Muscle of arm (tissue), 1 donor: ENCODE measurements at regions not wholly inside any gene's neighbourhood (a gene's known extent, or its start where the extent isn't known, plus 50 kb on each side); places are given as distances from the start of the nearest gene placed in this dataset.

ENCODE experiments used
- DNase-seq: peaks from one replicate; pipeline ENCODE4 v3.0.0-alpha.2; 2013

DNA sequence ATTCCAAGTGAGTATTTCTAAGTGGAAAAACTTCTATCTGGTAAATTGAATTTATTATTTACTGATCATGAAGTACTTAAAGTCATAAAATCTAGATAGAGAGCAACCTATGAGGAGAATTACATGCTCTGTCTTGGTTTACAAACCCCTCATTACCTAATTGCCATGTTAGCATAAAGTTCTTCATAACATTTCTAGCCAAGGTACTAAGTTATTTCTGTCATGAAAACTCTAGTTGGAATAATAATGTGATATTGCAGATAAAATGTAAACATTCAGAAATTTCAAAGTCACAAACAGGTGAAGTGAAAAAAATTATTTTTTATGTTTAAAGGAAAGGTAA lies 228.6 kb downstream of the TTLL7 start:
- DNase-seq, result no peak

DNA sequence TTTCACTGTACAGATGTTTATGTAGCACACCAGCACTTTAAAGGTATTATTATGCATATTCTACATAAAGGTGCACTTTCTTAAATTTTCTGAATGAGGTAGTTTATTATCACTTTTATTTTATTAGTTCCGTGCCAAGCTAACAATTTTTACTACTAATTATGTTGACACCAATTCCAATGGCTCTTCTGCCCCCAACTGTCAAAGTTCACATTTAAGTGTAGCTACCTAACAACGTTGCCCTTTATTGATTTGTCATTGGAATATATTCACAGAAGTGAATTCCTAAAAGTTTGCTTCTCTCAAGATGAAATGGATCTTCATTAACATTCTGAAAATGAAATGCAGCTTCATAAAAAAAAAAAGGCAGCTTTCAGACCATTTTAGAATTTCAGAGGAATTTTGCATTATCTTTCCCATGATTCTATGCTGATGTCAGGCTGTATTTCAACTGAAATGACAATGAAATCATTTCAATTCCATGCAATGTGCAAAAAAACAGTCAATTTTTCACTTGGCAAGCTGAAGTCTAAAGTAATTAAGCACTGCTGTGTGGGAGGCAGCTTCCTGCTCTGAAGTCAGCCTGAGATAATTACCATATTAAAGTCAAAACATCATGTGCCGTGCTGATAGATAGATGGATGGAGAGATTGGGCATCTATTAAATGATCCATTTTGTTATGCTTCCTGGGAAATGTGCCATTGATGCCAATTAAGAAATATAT lies 229.2 kb downstream of the TTLL7 start:
- no peak for DNase-seq

DNA sequence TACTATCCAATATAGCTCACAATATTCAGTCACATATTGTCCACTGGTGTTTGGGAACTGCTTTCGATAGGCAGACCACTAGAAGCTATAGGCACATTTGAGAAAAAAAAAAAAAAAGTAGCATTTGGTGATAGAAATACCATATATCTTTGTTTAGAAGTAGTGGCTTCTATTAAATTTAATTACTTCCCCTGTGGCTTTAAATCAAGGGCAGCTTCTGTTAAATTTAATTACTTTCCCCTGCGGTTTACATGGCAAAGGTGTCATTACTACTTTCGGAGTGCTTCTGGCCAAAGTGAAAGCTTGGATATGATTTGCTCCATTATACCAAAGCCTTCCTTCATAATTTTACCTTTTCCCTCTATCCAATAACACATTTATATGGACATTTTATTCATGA lies 229.9 kb downstream of the TTLL7 start:
- DNase-seq, result no peak

DNA sequence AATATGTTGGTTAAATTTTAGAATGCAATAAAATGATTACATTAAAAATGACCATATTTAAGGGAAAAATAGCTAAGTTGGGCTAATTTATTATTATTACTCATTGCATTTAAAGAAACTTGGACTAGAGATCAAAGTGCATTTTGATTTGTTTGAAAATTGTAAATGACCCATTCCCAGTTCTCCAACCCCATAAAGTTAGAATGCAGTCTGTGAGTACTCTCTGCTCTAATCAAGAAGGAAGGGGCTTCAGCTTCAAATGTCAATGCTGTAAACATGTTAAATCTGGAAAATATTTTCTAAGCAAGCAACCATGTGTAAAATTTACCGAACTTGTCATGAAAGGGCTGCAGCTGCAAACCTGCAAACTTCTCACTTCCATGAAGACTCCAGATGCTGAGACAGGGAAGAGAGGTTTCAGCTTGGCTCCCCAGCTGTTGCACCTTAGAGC lies 232.7 kb downstream of the TTLL7 start:
- DNase-seq, result no peak

DNA sequence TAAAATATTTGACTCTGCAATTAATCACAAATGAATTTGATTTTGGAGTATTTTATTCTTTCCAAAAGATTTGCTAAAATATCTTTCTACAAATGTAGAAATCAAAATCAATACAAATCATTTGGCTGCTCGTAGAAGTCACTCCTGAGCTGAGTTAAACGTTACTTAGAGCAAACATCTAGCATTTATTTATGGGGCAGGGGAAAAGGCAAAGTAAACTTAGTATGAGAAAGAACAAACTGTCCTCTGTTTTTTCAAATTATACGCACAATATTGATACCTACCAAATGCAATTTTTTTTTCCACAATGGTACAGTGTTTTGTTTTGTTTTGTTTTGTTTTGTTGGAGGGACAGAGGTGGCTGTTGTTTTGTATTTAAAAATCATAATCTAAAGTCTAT lies 233.8 kb downstream of the TTLL7 start:
- DNase-seq, result no peak

DNA sequence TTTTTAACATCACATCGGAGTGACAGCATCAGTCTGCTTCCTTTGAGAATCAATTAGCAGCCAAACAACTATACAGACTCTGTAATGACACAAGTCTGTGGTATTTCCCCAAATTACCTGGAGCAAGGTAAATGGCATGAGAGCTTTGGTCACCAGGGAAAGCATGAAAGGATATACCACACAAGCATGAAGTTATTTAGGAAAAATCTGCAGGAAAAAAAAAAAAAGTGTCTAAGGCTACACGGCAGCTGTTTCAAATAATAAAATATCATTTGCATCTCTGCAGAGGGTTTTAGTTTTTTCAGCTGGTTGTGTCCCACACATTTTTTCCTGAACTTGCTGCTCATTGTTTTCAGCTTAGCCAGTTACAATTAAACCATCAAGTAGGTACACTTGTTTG lies 234.7 kb downstream of the TTLL7 start:
- peak; percentile 12 for DNase-seq

DNA sequence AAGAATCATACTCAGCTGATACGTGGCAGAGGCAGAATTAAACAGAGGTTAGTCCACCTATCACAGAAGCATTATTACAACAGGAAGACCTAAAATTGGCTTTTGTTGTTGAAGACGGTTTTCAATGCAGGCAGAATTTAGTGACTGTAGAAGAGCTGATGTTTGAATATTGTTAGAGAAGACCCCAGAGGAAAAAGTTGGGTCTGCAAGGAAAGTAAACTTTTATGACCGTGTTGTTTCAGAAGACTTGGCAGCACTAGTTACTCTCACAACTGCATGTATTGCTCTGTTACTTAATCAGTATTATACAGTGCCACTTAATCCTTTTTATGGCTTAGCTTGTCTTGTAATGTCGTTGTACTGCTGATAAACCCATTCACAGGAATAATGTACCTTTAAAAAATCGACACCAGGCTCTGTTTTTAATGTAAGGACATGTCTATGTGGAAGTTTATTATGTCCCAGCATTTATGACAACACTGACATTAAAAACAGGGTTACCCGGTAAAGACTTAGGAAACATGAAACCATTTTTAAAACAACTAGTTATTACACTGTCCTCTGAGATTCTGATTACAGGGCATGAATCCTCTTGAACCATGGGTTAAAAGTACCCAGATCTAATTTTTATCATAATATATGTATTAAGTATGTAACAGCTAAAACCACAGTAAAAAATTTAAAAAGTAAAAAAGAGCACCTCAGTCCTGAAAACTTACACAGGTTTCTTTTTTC lies 235.4 kb downstream of the TTLL7 start:
- peak; percentile 8 for DNase-seq

DNA sequence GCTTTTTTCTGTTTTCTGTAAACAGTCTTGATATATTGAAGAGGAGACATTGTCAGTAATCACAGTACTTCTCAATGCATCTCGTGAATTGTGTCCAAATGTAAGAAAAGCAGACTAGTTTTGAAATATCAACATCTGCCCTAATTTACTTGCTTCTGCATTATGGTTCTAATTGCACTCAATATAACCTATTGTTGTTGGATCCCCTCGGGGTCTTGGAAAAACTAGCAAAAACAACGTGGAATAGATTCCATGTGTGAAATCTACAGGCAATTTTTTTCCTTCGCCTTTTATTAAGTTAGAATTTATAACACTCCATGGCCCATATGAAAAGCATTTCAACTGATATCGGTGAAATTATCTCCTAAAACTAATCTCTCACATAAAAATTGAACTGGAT lies 236.5 kb downstream of the TTLL7 start:
- peak; percentile 23 for DNase-seq

DNA sequence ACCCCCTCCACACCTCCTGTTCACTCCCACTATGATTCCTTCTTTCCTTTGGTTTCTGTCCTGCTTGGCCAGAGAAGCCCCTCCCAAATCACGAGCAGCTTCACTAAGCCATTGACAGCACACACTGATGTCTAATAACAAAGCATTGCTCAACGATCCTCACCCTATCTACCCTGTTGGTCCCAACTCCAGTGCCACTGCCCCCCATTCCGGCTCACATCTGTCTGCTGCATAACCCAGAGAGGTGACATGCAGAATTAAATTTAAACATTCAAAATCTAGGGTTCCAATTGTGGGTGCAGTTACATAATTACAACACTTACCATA lies 236.9 kb downstream of the TTLL7 start:
- no peak for DNase-seq

DNA sequence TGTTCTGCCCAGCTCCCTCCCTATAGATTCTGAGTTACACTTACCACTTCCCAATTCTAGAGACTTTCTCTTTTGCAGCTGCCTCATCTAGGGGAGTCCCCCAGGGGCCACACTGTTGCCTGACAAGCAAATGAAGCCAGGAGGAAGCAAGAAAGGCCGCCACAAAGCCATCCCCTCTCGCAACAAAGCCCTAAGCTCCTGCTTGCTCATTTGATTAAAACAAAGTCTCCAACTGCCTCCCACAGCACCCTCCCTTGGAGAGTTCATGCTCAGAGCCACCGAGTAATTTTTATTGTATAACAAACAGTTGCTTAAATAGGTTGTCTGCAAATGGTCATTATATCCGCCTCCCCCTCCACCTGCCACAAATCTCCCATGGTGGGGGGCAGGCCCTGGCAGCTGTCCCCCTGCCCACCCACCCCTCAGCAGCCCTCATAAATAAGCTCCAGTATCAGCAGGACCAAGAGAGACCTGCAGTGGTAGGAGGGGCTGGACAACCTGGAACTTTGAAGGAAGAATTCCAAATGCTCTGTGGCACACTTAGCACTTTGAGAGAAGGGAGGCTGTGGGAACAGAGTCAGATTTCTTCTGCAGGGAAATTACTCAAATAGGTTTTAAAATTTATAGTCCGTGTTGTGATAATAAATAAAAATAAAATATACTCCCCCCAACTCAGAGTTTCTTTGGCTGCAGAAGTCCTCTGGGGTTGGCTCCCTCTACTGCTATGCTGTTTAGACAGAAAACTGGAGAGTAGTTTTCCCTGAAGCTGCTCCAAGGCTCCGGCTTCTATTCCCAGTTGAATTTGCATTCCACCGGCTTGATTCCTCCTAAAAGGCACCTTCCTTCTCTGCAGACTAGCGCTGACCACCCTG lies 237.5 kb downstream of the TTLL7 start:
- DNase-seq, result peak; percentile 35

DNA sequence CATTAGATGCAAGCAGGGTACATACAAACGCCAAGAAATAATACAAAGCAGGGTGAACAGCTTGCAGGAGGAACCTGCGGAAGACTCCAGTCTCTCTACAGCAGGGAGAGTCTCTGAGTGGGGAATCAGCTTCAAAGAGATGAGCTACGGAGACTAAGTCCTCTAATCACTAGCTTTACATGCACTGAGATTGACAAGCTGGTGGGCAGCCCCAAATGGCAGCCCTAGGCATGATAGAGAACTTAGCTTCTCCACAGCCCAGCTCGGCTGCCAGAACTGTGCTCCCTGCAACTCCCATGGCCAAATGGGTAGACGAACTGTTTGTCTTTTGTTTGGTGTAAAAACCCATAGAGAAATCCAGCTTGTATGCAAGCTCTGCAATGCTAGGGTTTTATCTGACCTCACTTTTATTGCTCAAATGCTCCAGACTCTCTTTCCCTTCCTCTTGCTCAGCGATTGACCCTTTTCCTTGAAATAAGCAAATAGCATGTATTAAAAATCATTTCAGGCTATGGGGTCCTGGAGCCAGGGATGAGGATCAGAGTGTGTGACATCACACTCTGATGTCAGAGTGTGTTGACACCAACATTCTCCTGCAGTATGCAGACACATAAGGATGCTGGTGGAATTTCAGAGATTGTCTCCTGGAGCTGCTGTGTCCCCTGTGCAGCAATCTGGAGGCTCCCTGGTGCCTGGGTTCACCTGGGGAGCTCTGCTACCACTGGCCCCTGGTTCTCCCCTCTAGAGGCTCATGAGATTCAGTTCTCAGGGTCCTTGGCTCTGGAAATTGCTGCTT lies 238.5 kb downstream of the TTLL7 start:
- peak; percentile 19 for DNase-seq

DNA sequence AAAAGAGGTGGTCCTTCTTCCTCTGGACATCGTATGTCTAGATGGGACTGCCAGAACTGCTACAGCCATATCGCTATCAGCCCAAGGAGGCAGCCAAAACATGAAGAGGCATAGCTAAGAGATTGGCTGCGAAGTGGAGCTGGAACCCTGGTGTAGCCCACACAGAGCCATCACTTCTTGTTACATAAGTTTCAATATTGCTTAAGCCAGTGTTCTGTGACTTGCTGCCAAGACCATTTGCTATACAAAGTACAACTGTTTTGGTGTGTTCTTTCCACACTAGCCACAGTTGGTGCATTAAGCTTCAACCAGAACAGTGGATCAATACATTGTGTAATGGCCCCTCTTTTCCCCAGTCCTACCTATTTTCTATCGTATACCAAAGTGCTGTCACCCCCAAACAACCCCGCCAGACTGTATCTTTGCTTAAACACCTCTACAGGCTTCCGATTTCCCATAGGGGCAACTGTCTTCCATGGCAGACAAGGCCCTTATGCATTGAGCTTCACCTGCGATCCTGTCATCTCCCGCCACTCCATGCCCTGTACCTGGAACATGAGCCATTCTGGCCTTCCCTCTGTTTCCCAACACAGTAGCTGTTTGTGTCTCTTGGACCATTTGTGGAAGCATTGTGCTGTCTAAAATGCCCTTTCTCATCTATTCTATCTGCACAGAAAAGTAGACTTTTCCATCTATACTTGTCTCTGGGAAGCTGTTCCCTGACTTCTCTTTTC lies 241.8 kb downstream of the TTLL7 start:
- DNase-seq, result no peak

DNA sequence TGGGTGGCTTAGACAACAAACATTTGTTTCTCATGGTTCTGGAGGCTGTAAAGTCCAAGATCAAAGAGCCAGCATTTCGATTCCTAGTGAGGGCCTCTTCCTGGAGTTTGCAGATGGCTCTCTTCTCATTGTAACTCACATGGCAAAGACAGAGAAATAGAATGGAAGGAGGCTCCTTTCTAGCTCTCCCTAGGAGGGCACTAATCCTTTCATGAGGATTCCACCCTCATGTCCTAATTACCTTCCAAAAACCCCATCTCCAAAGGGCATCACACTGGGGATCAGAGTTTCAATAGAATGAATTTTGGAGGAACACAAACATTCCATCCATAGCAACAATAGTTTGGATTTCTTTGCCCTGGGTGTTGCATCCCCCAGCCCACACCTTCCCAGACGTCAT lies 247.3 kb downstream of the TTLL7 start:
- DNase-seq, result no peak

DNA sequence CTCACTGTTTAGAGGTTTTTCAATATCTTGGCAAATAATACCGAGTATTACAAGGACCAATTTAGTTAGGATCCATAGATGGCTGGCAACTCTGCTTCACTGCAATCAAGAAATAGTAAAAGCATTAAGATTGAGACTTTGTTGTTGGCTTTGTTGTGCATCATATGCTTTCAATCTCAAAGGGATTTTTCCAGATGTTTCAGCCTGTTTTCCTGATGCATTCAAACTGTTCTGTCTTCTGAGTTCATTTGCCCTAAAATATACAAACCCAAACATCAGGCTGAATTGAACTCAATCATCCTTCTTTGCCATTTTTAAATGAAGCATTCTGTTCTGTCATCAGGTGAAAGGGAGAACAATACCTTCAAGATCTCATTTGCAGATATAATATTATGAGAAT lies 248.7 kb downstream of the TTLL7 start:
- no peak for DNase-seq

DNA sequence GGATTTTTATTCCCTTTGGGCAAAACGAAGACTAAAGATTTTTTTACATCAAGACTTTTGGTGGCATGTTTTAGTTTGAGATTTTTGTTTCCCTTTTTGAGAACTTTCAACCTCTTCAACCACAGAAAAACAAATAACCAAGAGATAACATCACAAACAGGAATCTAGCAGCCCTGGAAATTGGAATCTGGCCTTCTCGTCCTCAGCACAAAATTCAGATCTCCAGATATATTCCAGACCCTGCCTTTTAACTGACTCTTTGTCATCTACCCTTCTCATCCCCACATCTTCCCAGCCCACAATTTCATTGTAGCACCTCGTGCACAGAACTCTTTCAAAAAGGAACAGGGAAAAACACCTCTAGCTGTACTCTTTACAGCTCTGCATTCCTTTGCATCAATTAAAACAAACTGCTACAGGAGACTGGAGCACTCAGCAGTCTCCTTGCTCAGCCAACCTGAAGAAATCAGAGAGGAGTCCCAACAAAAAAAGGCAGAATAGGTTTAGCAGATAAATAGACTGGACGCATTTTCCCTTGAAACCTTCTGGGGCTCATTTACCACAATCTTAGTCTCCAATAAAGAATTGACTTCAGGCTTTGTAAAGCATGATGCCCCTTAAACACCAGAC lies 251.0 kb downstream of the TTLL7 start:
- DNase-seq, result no peak

DNA sequence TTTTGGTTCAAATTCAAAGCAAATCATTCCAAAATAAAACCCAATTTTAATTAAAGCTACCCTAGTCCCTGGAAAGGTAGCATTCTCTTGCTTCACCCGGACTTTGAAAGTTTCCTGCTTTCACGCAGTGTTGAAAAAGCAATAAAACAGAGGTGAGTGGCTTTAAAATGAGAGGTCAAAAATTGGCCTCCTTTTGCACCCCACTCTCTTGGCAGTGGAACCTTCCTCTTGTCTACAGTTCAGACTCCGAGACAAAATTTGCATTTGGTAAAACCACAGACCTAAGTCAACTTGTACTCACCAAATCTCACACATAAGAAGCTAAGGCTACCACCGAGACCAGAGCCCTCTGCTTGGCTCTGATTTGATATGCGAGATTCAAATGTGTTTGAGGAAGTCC lies 252.7 kb downstream of the TTLL7 start:
- DNase-seq, result no peak

DNA sequence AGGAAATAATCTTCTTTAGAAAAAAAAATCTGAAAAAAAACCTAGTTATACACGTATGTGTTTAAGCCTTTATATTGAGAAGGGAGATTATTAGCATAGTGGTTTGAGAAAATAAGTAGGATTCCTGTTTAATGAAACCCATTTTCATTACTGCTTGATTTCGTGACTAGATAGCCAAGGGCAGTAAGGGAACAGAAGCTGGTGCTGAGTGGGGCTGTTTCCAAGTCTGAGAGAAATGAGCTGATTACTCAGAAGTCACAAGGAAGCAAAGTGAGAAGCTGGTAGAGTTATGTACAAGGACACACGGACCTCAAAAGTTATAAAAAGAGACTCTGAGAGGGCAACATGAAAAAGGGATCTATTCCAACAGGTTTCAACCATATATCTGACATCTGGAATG lies 256.5 kb downstream of the TTLL7 start:
- DNase-seq, result no peak

DNA sequence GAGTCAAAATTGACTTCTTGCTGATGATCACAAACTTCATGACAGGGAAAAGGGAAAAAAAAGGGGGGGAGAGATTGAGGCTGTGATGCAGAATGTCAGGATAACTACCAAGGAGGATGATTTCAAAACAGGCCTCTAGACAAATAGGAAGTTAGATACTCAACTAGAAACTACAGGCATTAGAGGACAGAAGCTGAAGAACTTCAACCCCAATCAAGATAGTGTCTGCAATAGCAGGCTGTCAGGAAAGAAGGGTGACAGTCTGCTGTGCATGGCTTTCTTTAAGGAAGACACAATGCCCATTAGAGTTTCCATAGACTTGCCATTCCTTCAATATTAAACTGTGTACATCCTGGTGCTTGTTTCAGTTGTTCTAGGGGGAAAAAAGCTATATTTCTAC lies 257.2 kb downstream of the TTLL7 start:
- DNase-seq, result no peak

DNA sequence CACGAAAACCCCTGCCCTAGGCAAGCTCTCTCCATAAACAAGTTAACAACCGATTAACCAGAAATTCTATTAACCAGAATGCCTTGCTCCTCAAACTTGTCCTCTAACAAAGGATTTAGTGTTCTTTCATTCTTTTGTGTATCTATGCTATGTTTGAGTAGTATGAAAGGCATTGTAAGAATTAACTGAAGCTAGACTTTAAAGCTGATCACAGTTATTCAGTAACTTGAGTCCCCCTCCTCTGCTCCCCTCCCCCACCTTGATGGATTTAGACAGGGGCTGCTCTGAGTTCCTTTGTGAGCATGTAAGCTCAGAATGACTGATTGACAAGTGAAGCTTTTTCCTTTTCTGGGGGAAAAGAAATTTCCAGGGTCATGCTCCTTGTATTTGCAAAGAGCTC lies 257.6 kb downstream of the TTLL7 start:
- DNase-seq, result no peak

DNA sequence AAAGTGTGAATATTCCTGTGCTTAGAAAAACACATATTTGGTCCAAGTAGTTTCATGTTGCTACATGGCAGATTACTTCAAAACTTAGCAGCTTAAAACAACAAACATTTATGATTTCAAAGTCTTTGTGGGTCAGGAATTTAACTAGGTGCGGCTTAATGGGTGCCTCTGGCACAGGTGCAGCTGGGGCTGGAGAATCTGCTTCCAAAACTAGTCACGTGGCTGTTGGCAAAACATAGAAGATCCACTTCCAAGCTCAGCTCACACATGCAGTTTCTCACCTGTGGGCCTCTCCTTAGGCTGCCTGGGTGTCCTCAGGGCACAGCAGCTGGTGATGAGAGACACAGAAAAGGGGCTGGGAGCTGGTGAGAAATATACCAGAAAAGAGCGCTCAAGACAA lies 263.4 kb downstream of the TTLL7 start:
- DNase-seq, result no peak

DNA sequence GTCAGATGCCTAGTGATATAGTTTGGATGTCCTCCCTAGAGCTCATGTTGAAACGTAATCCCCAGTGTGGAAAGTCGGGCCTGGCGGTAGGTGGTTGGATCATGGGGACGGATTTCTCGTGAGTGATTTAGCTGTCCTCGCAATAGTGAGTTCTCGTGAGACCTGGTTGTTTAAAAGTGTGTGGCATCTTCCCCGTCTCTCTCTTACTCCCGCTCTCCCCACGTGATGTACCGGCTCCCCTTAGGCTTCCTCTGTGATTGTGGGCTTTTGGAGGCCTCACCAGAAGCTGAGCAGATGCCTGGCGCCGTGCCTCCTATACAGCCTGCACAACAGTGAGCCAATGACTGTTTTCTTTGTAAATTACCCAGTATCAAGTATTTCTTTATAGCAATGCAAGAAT lies 264.5 kb downstream of the TTLL7 start:
- no peak for DNase-seq
